OCI-LY1 (cell line): ENCODE measurements at regions not wholly inside any gene's neighbourhood (a gene's known extent, or its start where the extent isn't known, plus 50 kb on each side); places are given as distances from the start of the nearest gene placed in this dataset.

Experiments used
- EZH2 ChIP-seq: fragments of 200-600 bp; sonication (generic), shearing (Covaris generic); IDR thresholded peaks from 2 replicates; pipeline ENCODE4 v1.8.0; 2017; ENCODE audit warnings: borderline replicate concordance, mixed run types, mild to moderate bottlenecking, antibody characterized with exemption, low read length, moderate library complexity, mixed read lengths
- TF ChIP-seq, protein P1 (sequence below): fragments of 200-600 bp; sonication (generic), shearing (Covaris generic); IDR thresholded peaks from 2 replicates; pipeline ENCODE4 v1.5.1; 2017; ENCODE audit warnings: mild to moderate bottlenecking, antibody characterized with exemption, low read length, moderate library complexity, mixed read lengths

DNA sequence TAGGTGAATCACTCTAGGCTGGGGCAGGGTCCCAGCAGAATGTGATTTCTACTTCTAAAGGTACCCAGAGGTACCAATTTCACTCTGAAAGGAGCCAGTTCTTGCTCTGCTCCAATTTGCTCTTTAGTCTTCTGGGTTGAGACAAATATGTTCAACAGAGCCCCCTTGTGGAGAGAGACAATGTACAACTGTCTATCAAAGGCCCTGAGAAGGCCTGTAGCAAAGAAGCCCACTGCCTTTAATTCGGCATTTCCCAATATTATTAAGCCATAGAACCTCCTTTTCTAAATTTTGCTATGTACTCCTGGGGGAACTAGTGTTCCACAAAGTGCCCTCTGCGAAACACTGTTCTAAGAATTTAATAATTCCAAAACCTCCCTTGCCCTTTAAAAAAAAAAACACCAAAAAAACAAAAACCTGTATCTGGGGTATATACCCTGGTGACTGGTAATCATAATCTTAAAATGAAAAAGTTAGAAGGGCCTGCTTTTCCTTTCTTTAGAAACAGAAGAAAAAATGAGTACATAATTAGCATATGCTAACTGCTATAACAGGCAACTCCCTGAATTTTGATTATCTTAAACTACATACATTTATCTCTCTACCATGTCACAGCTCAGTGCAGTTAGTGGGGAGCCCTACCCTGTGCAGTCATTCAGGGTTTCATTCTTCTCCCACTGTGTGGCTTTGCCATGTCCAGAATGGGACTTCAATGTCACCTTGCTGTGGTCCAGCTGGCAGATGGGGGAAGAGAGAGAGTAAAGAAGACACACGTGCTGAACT lies 160.9 kb upstream of the BMPER start:
- TF ChIP-seq, protein P1, sequence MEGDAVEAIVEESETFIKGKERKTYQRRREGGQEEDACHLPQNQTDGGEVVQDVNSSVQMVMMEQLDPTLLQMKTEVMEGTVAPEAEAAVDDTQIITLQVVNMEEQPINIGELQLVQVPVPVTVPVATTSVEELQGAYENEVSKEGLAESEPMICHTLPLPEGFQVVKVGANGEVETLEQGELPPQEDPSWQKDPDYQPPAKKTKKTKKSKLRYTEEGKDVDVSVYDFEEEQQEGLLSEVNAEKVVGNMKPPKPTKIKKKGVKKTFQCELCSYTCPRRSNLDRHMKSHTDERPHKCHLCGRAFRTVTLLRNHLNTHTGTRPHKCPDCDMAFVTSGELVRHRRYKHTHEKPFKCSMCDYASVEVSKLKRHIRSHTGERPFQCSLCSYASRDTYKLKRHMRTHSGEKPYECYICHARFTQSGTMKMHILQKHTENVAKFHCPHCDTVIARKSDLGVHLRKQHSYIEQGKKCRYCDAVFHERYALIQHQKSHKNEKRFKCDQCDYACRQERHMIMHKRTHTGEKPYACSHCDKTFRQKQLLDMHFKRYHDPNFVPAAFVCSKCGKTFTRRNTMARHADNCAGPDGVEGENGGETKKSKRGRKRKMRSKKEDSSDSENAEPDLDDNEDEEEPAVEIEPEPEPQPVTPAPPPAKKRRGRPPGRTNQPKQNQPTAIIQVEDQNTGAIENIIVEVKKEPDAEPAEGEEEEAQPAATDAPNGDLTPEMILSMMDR: peak; percentile 67
- TF ChIP-seq EZH2: no peak
